ENCODE measurements at regions not wholly inside any gene's neighbourhood (a gene's known extent, or its start where the extent isn't known, plus 50 kb on each side); places are given as distances from the start of the nearest gene placed in this dataset.

DNA sequence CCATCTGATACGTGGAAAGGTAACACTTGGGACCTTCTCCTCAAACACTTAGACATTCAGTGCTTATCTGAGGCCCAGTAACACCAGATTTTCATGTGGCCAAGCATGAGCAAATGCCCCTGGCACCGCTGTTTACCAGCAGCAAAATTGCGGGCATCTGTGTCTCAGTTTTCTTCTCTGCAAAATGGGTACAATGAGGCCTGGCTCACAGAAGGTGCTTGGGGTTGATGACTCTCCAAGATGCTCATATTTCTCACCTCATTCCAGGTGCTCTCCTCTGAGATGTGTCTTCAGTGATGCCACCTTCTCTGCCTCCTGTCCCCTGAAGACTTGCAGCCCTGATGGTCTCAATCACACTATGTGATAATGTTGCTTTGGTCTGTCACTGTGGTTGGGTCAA lies 321.7 kb downstream of the TSN start:
- Histone ChIP-seq H3K4me3 (ENCODE audit: low read depth, low read length) (no peak overlapping the region), H3K27me3 (ENCODE audit: control insufficient read depth, insufficient read depth, low read length) (no peaks in the 10 kb centered on the region), H3K36me3 (ENCODE audit: control insufficient read depth, insufficient read depth, low read length) (no peaks in the 10 kb centered on the region)
- TF ChIP-seq, protein P1, sequence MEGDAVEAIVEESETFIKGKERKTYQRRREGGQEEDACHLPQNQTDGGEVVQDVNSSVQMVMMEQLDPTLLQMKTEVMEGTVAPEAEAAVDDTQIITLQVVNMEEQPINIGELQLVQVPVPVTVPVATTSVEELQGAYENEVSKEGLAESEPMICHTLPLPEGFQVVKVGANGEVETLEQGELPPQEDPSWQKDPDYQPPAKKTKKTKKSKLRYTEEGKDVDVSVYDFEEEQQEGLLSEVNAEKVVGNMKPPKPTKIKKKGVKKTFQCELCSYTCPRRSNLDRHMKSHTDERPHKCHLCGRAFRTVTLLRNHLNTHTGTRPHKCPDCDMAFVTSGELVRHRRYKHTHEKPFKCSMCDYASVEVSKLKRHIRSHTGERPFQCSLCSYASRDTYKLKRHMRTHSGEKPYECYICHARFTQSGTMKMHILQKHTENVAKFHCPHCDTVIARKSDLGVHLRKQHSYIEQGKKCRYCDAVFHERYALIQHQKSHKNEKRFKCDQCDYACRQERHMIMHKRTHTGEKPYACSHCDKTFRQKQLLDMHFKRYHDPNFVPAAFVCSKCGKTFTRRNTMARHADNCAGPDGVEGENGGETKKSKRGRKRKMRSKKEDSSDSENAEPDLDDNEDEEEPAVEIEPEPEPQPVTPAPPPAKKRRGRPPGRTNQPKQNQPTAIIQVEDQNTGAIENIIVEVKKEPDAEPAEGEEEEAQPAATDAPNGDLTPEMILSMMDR (IDR thresholded peaks at IDR 0.05; ENCODE audit: insufficient read depth, low read length, poor library complexity, severe bottlenecking) = no peak
- DNase-seq (ENCODE audit: low read depth) = no peak

DNA sequence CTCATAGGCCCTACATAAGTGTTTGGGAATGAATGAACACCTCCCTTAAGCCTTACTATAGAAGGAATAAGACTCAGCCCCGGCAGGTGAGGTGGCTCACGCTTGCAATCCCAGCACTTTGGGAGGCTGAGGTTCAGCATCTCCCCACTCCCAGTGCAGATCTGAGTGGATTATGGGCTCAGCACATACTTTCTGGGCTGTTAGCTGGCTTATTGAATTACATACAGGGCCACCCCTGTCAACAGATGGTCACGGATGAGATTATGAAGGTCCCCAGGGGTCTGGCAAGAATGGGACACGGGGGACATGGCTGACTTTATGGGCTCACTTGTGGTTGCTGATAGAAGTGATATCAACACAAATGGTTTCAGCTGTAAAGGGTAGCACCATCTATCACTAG lies 322.3 kb downstream of the TSN start:
- Histone ChIP-seq H3K4me3 (ENCODE audit: low read depth, low read length) (no peak overlapping the region), H3K27me3 (ENCODE audit: control insufficient read depth, insufficient read depth, low read length) (no peaks in the 10 kb centered on the region), H3K36me3 (ENCODE audit: control insufficient read depth, insufficient read depth, low read length) (no peaks in the 10 kb centered on the region)
- no peak for DNase-seq (ENCODE audit: low read depth)
- TF ChIP-seq, protein P1 (IDR thresholded peaks at IDR 0.05; ENCODE audit: insufficient read depth, low read length, poor library complexity, severe bottlenecking) = no peak

DNA sequence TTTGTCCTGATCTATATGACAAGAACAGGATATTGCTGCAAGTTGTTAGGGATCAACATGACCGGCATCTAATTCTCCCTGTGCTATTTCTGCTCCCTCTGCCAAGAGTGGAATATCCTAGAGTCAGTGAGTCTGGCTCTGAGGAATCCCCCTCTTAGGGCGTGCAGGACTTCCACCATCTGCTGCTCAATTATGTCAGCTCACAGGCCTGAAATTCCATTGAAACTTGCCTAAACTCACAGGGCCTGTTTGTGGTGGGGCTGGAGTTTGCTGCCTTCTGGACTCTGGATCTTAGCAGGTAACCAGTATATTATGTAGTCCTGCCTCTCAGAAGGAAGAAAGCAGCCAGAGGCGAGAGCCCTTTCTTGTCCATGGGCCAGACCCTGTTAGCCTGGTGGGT lies 323.0 kb downstream of the TSN start:
- no peaks in the 10 kb centered on the region for H3K36me3 ChIP-seq (ENCODE audit: control insufficient read depth, insufficient read depth, low read length)
- DNase-seq (ENCODE audit: low read depth) = no peak
- H3K4me3 ChIP-seq (ENCODE audit: low read depth, low read length) = no peak overlapping the region
- H3K27me3 ChIP-seq (ENCODE audit: control insufficient read depth, insufficient read depth, low read length) = no peaks in the 10 kb centered on the region
- TF ChIP-seq, protein P1 (IDR thresholded peaks at IDR 0.05; ENCODE audit: insufficient read depth, low read length, poor library complexity, severe bottlenecking) = no peak

DNA sequence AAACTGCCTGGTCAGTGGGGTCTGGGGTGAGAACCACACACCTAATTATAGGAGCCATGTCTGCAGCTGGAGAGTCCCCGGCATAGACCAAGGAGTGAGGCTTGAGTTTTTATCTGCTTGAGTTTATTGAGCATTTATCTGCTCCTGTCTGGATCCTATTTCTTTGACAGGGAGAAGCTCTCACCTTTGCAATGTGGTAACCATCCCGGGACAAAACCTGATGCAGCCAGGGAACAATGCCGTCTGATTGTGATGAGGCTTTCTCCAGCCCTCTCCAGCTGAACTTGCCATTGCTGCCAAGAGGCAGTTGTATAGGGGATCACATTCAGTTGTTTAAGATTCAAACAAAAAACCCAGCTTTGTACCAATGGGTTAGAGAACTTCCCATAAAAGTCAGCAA lies 324.4 kb downstream of the TSN start:
- no peak for DNase-seq (ENCODE audit: low read depth)
- no peaks in the 10 kb centered on the region for H3K36me3 ChIP-seq (ENCODE audit: control insufficient read depth, insufficient read depth, low read length)
- TF ChIP-seq, protein P1 (IDR thresholded peaks at IDR 0.05; ENCODE audit: insufficient read depth, low read length, poor library complexity, severe bottlenecking) = no peak
- H3K4me3 ChIP-seq (ENCODE audit: low read depth, low read length) = no peak overlapping the region
- H3K27me3 ChIP-seq (ENCODE audit: control insufficient read depth, insufficient read depth, low read length) = no peaks in the 10 kb centered on the region

DNA sequence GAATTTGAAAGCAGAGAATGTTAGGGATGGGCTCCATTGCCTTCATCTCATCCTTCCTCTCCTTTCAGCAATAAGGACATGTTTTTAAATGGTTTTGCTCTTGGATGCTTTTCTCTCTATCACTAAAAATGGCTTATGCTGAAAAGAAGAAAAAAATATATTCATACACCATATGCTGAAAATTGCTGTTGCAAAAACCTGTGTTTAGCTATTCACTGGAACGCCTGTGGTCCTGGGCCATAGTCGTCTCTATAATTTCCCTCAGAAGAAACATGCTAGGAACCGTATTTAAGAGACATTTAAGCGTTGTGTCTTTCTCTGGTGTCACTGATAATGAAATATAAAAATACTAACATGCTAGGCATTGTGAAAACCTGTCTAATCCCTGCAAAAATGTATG lies 324.9 kb downstream of the TSN start:
- no peak for DNase-seq (ENCODE audit: low read depth)
- H3K27me3 ChIP-seq (ENCODE audit: control insufficient read depth, insufficient read depth, low read length) = no peaks in the 10 kb centered on the region
- TF ChIP-seq, protein P1 (IDR thresholded peaks at IDR 0.05; ENCODE audit: insufficient read depth, low read length, poor library complexity, severe bottlenecking) = no peak

DNA sequence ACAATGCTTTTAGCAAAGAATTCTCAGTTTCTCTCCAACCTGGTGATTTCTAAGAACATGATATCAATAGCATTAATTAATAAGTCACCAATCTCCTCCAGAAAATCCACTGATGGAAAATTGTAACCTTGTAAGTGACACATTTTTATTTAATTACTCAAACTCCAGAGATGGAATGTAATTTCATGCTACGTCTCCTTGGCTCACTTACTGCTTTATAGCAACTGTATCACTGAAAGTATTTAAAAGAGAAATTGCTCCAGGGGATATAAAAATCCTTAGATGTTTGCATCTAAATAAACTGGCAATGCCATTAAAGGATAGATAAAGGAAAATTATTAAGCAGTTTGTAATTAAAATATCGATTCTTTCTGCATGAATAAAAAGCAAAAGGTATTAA lies 325.4 kb downstream of the TSN start:
- Histone ChIP-seq H3K27me3 (ENCODE audit: control insufficient read depth, insufficient read depth, low read length) (no peaks in the 10 kb centered on the region), H3K4me3 (ENCODE audit: low read depth, low read length) (no peak overlapping the region), H3K36me3 (ENCODE audit: control insufficient read depth, insufficient read depth, low read length) (no peaks in the 10 kb centered on the region)
- DNase-seq (ENCODE audit: low read depth) = no peak
- TF ChIP-seq, protein P1 (IDR thresholded peaks at IDR 0.05; ENCODE audit: insufficient read depth, low read length, poor library complexity, severe bottlenecking) = no peak

More for the DNA sequence above, 324.9 kb downstream of the TSN start:
- Histone ChIP-seq H3K36me3 (ENCODE audit: control insufficient read depth, insufficient read depth, low read length) (no peaks in the 10 kb centered on the region), H3K4me3 (ENCODE audit: low read depth, low read length) (no peak overlapping the region)
